BJ (cell line): ENCODE measurements at regions not wholly inside any gene's neighbourhood (a gene's known extent, or its start where the extent isn't known, plus 50 kb on each side); places are given as distances from the start of the nearest gene placed in this dataset.

Source experiments
- CTCF ChIA-PET: fragments of 350-600 bp; formaldehyde crosslinking; extraction: SDS; loops from one replicate; lab custom pipeline; 2021; ENCODE audit warnings: antibody characterized with exemption, inconsistent platforms; lab: Yijun Ruan, JAX
- POLR2A ChIA-PET: fragments of 300-600 bp; sonication (Branson Sonifier 250); formaldehyde crosslinking; extraction: SDS; loops from one replicate; lab custom pipeline; 2021; ENCODE audit warnings: antibody characterized with exemption; lab: Charles Lee
- DNase-seq: peaks from one replicate; pipeline ENCODE4 v3.0.0-alpha.2; 2011; ENCODE audit warnings: low read depth
- H3K27me3 ChIP-seq: 2 replicates; pipeline ENCODE4 v1.6.0; 2011; ENCODE audit warnings: low read length; ENCODE audit not compliant: control insufficient read depth, insufficient read depth
- H3K36me3 ChIP-seq: 2 replicates; pipeline ENCODE4 v1.5.1; 2011; ENCODE audit warnings: low read length; ENCODE audit not compliant: control insufficient read depth, insufficient read depth
- H3K4me3 ChIP-seq: 2 replicates; pipeline ENCODE4 v1.5.1; 2011; ENCODE audit warnings: low read depth, mild to moderate bottlenecking, control low read depth, low read length
- CTCF ChIP-seq: IDR thresholded peaks from 2 replicates; pipeline ENCODE4 v1.5.1; 2011; ENCODE audit warnings: low read depth, mild to moderate bottlenecking, control low read depth, inconsistent platforms, low read length, moderate library complexity; ENCODE audit not compliant: insufficient read depth

DNA sequence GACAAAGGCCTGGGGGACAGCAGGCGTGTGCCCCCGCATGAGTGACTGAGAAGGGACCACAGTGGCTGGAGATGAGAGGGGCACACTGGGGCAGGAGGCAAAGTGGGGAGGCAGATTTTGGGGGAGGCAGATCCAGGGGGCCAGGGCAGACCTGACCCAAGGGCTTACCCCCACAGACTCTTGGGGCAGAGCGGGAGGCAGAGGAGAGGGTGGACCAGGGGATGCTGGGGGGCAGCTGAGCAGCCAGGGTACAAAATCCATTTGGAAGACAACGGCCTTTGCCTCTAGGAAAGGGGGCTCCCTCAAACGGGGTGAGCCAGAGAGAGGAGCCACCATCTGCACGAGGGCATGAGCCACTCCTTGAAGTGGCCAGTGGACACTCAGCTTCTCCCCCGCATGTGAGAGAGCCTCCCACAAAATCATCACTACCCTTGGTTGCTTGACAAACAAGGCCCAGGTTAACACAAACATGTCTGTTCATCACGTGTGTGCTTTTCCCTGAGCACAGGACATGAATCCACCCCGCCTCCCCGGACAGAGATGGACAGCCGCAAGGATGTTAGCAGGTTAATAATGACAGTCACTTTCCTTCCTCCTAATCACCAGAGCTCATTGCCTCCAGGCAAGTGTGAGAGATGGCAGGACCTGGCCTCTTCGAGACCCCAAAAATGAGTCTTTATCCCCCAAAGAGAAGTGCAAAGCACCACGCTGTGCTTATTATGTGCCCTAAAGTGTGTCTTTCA lies 72.0 kb upstream of the RAB6C start:
- no peaks in the 10 kb centered on the region; the same call in 1 of the 2 replicates for H3K27me3 ChIP-seq
- DNase-seq, result no peak
- ChIA-PET CTCF (no interaction called here), POLR2A (no interaction called here)
- H3K36me3 ChIP-seq, result no peaks in the 10 kb centered on the region
- no peak for TF ChIP-seq CTCF
- H3K4me3 ChIP-seq, result no peak overlapping the region

DNA sequence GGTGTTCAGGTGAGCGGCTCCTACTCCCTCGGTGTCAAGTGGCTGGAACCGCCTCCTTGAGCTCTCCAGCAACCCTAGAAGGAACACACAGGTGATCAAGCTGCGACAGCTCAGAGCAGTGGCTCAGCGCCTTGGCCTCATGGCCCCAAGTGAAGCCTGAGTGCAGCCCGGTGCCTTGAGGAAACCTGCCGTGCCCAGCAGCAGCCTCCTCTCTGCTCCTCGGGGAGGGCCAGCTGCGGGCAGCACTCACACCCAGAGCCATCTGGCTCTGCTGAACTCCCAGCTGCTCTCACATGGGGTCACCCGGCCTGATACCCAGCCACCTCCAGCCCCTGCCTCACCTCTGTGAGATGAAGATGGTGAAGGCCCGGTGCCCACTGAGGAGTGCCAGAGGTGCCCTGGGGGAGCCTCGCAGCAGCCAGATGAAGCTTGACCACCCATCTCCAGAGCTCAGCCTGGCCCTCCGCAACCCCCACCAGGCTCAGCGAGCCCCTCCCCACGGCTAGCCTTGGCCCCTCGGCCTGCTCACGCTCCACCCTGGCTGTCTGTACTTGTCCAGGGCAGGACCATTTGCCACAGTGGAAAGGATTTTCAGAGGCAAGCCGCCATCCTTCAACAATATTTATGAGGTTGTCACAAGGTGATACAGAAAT lies 70.6 kb upstream of the RAB6C start:
- no peak for TF ChIP-seq CTCF
- Histone ChIP-seq H3K36me3 (no peaks in the 10 kb centered on the region), H3K27me3 (no peaks in the 10 kb centered on the region; the same call in 1 of the 2 replicates), H3K4me3 (no peak overlapping the region)
- DNase-seq, result no peak
- ChIA-PET CTCF (no interaction called here), POLR2A (no interaction called here)

- CTCF ChIA-PET, result no interaction called here
- Histone ChIP-seq H3K36me3 (no peaks in the 10 kb centered on the region), H3K27me3 (no peaks in the 10 kb centered on the region; the same call in 1 of the 2 replicates), H3K4me3 (no peak overlapping the region)
- no peak for TF ChIP-seq CTCF
- no peak for DNase-seq
- POLR2A ChIA-PET, result no interaction called here
Measured at GRCh38 chr2:129909651-129910418, 69.6 kb upstream of the RAB6C start.

DNA sequence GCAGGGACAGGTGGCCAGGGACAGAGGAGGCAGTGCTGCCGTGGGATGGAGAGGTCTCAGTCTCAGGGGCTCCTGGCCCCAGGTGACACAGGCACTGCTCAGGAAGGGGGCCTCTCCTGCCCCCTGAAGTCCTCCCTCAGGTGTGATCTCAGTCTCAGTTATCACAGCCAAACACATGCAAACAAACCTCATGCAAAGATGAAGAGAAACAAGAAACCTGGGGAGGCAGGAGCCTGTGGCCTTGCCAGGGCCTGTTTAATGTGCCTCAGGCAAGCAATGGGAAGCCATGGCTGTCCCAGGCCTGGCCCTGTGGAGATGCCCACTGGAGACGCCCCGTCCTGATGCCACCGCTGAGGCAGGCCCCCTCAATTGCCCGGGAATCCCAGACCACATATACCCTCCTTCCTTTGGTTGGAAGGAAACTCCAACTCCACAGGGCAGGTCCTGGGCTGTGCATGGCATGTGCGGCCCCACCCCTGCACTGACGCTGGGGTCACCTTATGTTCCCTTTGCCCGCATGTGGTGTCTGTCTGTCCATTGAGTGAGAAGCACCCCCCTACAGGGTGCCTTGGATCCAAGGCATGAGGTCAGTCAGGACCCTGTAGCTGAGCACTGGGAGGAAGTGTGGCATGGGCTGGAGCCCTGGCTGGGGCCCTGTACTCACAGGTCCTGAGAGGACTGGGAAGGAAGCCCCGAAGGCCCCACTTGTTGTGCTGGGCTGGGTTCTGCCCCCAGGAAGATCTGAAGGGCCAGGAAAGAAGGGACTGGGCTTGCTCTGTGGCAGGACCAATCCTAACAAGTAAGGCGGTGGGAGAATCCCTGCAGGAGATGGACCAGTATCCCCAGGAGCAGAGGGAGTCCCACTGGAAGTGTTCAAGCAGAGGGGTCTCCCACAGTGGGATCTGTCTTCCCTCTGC lies 68.8 kb upstream of the RAB6C start:
- Histone ChIP-seq H3K27me3 (no peaks in the 10 kb centered on the region; the same call in 1 of the 2 replicates), H3K36me3 (no peaks in the 10 kb centered on the region), H3K4me3 (no peak overlapping the region)
- no peak for TF ChIP-seq CTCF
- ChIA-PET POLR2A (no interaction called here), CTCF (no interaction called here)
- DNase-seq, result no peak
